GM12865 (cell line): ENCODE measurements at regions not wholly inside any gene's neighbourhood (a gene's known extent, or its start where the extent isn't known, plus 50 kb on each side); places are given as distances from the start of the nearest gene placed in this dataset.
"Not testable (repeated sequence)": the region's sequence is repeated elsewhere in the genome, so short reads cannot be mapped to it uniquely, and the experiment has no call there.

Source experiments
- DNase-seq: peaks from one replicate; pipeline ENCODE4 v3.0.0; 2010; ENCODE audit warnings: low read depth
- H3K4me3 ChIP-seq: 2 replicates; pipeline ENCODE4 v1.5.1; 2011; ENCODE audit warnings: mild to moderate bottlenecking, low read depth, low read length, control low read depth
- CTCF ChIP-seq: IDR thresholded peaks from 2 replicates; pipeline ENCODE4 v1.5.1; 2011; ENCODE audit warnings: low read length, control low read depth, low read depth, inconsistent platforms; ENCODE audit not compliant: insufficient read depth; ENCODE audit errors: missing control alignments

DNA sequence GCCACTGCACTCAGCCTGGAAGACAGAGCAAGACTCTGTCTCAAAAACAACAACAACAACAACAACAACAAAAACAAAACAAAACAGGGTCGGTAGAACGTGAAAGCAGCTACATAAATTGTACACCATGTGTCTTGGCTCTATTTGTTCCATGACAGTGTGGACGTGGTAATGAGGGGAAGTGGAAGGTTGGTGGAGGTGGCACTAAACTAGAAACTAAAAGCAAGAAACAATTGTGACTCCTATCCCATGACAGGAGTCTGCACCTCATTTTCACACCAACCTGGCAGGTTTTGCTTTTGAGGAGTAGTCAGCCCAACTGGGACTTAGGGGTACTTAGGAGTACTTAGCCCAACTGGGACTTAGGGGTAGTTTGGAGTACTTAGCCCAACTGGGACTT lies 62.5 kb upstream of the MRPS9 start:
- H3K4me3 ChIP-seq: no peak overlapping the region
- no peak for TF ChIP-seq CTCF
- no peak for DNase-seq

DNA sequence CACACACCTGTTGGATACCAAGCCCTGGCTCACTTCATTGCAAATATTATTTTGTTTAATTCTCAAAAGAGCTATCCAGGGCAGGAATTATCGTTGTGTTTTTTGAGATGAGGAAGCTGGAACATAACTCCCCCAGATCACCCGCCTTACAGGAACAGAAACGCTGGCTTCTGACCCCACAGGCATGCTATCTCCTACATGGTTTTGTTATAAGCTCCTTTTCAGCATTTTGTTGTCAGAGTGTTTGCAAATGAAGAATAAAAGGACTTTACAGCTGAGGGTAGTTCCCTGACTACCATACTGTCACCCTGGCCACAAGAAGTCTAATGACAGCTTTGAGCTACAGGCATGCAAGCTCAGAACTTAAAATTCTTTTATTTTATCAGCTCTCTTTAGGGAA lies 62.0 kb upstream of the MRPS9 start:
- TF ChIP-seq CTCF: no peak
- DNase-seq: no peak
- H3K4me3 ChIP-seq: no peak overlapping the region

DNA sequence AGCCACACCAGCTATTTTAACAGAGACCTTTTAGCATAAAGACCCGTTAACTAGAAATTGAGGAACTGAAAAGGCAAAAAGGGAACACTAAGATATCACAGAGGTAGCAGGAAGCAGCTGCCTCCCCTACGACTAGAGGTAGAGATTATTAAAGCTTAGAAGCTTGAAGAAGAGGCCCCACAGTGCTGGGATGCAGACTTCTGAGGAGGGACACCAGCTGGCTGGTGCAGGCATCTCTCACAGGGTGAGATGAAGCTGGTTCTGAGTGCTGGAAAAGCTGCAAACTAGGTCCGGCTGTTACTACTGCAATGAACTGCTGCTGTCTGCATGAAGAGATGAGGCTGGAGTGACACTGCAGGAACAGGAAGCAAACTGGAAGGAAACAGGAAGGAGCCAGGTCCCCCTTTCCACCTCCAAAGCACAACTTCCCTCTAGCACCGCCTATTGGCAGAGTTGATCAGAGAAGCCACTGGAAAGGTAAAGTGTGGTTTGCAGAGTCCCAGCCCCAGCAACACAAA lies 61.2 kb upstream of the MRPS9 start:
- TF ChIP-seq CTCF: peak; percentile 50
- peak; percentile 71 for DNase-seq

GRCh38 chr2:104977958-104978357 lies 59.9 kb upstream of the MRPS9 start:
- no peak overlapping the region for H3K4me3 ChIP-seq
- no peak for DNase-seq
- TF ChIP-seq CTCF: no peak

More for the DNA sequence above, 61.2 kb upstream of the MRPS9 start:
- H3K4me3 ChIP-seq: no peak overlapping the region

DNA sequence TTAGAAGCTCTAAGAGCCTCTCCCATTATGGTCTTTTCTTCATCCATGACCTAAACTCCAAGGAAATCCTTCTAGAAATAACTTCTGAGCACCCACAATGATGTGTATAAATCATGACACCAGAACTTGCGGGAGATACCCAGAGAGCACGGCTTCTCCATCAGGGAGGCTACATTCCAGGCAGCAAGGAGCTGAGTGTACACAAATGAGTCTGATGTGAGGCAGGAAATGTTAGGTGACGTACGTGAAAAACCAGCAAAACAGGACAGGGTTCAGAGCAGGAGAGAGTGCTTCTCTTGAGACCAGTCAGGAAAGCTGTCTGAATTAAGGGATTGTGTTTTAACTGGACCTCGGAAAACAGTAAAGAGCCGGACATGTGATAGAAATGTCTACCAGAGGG lies 58.1 kb upstream of the MRPS9 start:
- DNase-seq, H3K4me3 ChIP-seq: not testable (repeated sequence)

- H3K4me3 ChIP-seq: no peak overlapping the region
- DNase-seq: no peak
- no peak for TF ChIP-seq CTCF
Measured at GRCh38 chr2:104982111-104982510, 55.8 kb upstream of the MRPS9 start.
